NT2/D1 (cell line): ENCODE measurements at regions not wholly inside any gene's neighbourhood (a gene's known extent, or its start where the extent isn't known, plus 50 kb on each side); places are given as distances from the start of the nearest gene placed in this dataset.

Experiments
- SUZ12 ChIP-seq: IDR thresholded peaks from 2 replicates; pipeline ENCODE4 v1.6.1; 2011; ENCODE audit not compliant: insufficient read length, insufficient read depth; ENCODE audit errors: extremely low read depth
- YY1 ChIP-seq: IDR thresholded peaks from 2 replicates; pipeline ENCODE4 v1.6.1; 2011; ENCODE audit not compliant: insufficient read length, insufficient read depth

- no peak for TF ChIP-seq SUZ12
- TF ChIP-seq YY1, result no peak
These were observed 1339.8 kb downstream of the OLFM4 start for GRCh38 chr13:54368387-54368786.
